HG03565 (cell line): ENCODE measurements at regions not wholly inside any gene's neighbourhood (a gene's known extent, or its start where the extent isn't known, plus 50 kb on each side); places are given as distances from the start of the nearest gene placed in this dataset.
"Not testable (repeated sequence)": the region's sequence is repeated elsewhere in the genome, so short reads cannot be mapped to it uniquely, and the experiment has no call there.

ENCODE experiments used
- ATAC-seq: cut with Tn5 transposase; IDR thresholded peaks from one replicate; pipeline ENCODE4 v1.9.1; 2021; ENCODE audit warnings: mild to moderate bottlenecking, moderate library complexity; ENCODE audit not compliant: unreplicated experiment

DNA sequence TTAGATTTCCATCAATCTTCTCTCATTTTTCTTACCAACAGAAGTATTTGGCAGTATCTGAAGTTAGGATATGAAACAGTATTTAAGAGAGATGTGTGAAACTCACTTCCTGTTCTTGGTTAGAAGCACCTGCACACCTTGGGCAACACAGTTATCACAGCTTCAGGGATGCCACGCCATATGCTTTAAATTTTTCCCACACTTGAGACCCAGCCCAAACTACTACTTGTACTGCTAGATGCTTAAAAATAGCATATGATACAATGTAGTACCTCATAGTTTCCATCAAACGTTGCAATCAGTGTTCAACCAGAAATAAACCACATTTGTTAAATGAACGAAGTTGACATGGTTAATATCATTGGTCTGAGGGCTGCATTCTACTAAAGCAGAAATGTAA, 725.1 kb upstream of the FRG1 start:
- no peak for ATAC-seq

DNA sequence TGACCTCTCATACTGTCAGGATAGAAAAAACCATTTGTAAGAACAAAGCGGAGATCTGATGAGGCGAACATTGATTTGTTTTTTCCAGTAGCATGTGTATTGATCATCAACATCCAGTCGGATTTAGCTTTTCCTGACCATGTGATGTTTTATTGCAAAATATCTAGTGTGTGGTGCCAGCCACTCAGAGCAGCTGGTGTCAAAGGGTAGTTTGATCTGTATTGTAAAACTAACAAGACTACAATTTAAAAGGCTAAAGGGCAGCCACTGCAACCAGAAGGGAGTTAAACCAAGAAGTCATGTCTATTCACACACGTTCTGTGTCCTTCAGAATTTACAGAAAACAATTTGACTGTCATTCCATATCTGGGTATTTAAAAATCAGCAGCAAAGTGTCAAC, 719.0 kb upstream of the FRG1 start:
- no peak for ATAC-seq

- no peak for ATAC-seq
Measured at GRCh38 chr4:189228726-189229125, 711.9 kb upstream of the FRG1 start.

- no peak for ATAC-seq
Measured at GRCh38 chr4:189232274-189232673, 708.4 kb upstream of the FRG1 start.

- ATAC-seq = not testable (repeated sequence)
Measured at GRCh38 chr4:189233754-189234153, 706.9 kb upstream of the FRG1 start.

DNA sequence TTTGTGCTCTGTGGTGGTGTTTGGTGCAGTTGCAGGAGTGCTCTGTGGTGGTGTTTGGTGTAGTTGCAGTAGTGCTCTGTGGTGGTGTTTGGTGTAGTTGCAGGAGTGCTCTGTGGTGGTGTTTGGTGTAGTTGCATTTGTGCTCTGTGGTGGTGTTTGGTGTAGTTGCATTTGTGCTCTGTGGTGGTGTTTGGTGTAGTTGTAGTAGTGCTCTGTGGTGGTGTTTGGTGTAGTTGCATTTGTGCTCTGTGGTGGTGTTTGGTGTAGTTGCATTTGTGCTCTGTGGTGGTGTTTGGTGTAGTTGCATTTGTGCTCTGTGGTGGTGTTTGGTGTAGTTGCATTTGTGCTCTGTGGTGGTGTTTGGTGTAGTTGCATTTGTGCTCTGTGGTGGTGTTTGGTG, 705.7 kb upstream of the FRG1 start:
- not testable (repeated sequence) for ATAC-seq

DNA sequence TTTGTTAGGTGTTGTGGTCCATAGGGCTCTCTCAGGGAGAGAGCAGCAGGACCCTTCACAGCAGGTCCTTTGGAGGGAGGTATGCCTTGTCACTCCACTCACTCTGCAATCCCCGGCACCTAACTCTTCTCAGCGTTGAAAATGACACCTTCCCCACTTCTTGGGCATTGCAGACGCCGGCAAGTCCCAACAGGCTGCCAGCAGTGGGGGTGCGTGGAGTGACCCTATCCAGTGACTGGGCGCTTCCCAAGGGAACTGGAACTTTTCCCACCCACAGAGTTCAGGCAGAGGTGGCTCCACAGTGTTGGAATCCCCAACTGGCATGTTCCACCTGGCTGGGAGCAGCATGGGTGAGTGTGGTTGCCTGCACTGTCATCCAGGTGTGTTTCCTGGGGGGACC, 705.1 kb upstream of the FRG1 start:
- no peak for ATAC-seq

DNA sequence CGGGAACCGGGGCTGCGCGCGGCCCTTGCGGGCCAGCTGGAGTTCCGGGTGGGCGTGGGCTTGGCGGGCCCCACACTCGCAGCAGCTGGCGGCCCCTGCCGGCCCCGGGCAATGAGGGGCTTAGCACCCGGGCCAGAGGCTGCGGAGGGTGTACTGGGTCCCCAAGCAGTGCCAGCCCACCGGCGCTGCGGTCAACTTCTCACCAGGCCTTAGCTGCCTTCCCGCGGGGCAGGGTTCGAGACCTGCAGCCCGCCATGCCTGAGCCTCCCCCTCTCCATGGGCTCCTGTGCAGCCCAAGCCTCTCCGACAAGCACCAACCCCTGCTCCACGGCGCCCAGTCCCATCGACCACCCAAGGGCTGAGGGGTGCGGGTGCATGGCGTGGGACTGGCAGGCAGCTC, 704.4 kb upstream of the FRG1 start:
- ATAC-seq = not testable (repeated sequence)

DNA sequence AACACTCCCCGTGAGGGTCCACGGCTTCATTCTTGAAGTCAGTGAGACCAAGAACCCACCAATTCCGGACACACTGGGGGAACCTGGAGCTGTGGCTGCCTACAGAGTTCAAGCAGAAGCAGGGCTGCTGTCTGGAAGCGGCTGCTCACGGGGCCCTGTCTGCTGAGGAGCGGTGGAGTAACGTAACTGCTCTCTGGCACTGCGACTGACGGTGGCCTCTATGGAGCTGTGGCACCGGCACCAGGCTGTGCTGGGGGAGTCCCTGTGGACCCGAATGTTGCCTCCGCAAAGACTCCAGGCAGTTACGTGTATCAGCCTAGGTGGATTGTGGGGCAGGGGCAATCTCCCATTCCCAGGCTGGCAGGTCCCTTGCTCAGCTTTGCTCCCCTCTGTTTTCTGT, 703.3 kb upstream of the FRG1 start:
- no peak for ATAC-seq

- no peak for ATAC-seq
Measured at GRCh38 chr4:189255636-189256035, 685.0 kb upstream of the FRG1 start.

DNA sequence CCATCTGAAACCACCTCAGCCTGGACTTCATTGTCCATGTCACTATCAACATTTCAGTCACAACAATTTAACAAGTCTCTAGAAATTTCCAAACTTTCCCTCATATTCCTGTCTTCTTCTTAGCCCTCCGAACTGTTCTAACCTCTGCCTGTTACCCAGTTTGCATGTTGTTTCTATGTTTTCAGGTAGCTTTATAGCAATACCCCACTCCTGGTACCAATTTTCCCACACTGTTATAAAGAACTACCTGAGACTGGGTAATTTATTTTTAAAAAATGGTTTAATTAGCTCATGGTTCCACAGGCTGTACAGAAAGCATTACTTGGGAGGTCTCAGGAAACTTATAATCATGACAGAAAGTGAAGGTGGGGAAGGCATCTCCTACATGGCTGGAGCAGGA, 679.2 kb upstream of the FRG1 start:
- ATAC-seq = no peak

GRCh38 chr4:189265515-189265914, 675.2 kb upstream of the FRG1 start:
- no peak for ATAC-seq

- no peak for ATAC-seq
Measured at GRCh38 chr4:189267312-189267965, 673.2 kb upstream of the FRG1 start.

DNA sequence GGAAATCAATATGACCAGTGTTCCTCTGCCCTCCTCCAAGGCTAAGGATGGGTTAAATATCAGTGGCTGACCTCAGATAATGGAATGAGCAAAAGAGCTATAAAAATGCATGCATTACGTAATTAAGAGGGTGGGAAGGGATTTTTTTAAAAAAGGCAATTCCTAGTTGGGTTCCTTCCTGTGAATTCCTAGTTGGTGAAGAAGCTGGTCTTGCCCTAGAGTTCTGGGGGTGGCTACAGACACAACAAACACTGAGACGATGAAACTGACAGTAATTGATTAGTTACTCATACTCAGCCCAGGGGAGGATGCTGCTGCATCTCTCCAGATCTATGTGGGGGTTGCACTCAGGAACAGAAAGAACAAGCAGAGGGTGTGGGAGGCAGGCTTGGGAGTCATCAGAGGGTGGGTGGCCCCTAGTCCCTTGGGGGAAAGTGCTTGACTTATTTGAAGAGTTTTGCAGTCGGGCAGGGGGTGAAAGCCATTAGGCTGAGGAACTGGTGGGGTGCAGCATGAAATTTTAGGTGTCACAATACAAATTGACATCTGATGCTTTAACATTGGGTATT, 662.0 kb upstream of the FRG1 start:
- no peak for ATAC-seq

DNA sequence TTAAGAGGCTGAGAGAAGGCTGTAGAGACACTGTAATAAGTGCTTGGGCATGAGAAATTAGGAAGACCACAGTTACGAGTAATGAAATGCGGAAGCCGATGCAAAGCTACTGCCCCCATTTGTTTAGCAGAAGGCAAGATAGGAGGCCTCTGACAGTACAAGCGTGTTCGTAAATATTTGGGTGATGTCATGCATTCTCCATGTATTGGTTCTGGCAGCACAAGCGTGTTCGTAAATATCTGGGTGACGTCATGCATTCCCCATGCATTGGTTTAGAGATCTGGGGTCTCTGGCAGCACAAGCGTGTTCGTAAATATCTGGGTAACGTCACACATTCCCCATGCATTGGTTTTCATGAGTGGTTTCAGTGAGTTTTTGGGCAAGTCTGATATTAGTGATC, 661.5 kb upstream of the FRG1 start:
- ATAC-seq = no peak

DNA sequence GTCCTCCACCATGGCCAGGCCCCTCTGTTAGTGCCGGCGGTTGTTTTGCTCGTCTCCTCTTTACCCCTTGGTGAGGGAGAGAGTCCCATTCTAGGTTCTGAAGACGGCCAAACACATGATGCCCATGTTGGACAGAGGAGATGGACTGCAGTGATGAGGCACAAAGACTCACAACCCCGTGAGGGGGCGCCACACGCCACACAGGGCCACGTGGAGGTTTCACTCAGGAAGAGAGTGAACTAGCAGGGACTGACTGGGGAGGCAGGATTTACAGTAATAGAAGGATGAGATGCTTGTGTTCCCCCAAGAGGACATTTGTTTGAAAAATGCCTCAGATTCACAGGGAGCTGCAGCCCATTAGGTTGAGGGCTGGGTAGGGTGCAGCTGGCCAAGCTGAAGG, 655.3 kb upstream of the FRG1 start:
- ATAC-seq = no peak

GRCh38 chr4:189291939-189292338, 648.7 kb upstream of the FRG1 start:
- no peak for ATAC-seq

DNA sequence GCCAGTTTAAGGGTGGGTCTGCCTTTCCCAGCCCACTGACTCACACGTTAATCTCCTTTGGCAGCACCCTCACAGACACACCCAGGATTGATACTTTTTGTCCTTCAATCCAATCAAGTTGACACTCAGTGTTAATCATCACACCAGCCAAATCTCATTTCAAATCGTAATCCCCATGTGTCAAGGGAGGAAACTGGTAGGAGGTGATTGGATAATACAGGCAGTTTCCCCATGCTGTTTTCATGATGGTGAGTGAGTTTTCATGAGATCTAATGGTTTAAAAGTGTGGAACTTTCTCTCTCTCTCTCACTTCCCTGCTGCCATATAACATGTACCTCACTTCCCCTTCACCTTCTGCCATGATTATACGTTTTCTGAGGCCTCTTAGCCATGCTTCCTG, 647.2 kb upstream of the FRG1 start:
- no peak for ATAC-seq

- ATAC-seq = no peak
Measured at GRCh38 chr4:189294574-189294973, 646.1 kb upstream of the FRG1 start.

- no peak for ATAC-seq
Measured at GRCh38 chr4:189299706-189300105, 641.0 kb upstream of the FRG1 start.

GRCh38 chr4:189301692-189302091, 639.0 kb upstream of the FRG1 start:
- no peak for ATAC-seq

GRCh38 chr4:189302719-189303118, 638.0 kb upstream of the FRG1 start:
- no peak for ATAC-seq

DNA sequence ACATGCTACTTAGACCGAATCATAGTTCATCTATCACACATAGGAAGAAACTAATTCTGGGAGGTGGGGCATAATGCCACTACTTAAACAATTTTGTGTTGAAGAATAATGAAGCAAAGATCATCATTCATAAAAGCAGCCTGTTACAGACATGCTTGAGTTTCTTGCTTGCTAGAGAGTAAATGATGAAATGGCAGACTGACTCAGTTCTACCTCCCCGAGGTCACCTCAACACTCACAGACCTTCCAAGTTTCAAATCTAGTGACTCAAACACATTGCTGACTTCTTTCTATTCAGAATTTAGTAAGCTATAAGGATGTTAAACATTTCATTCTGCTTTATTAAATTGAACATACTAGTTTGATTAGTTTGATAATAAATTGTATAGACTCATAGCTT, 636.5 kb upstream of the FRG1 start:
- no peak for ATAC-seq
